22Rv1 (cell line): ENCODE measurements at regions not wholly inside any gene's neighbourhood (a gene's known extent, or its start where the extent isn't known, plus 50 kb on each side); places are given as distances from the start of the nearest gene placed in this dataset.

Source experiments
- CTCF ChIP-seq: fragments of 450-650 bp; IDR thresholded peaks from 2 replicates; pipeline ENCODE4 v1.5.1; 2017; ENCODE audit warnings: mild to moderate bottlenecking
- ZFX ChIP-seq: fragments of 450-650 bp; IDR thresholded peaks from 2 replicates; pipeline ENCODE4 v1.6.1; 2017; ENCODE audit warnings: antibody characterized with exemption, borderline replicate concordance

- TF ChIP-seq CTCF = no peak
- no peak for TF ChIP-seq ZFX
These were observed 300.4 kb downstream of the AHR start for GRCh38 chr7:17598846-17599245.
